ENCODE measurements at regions not wholly inside any gene's neighbourhood (a gene's known extent, or its start where the extent isn't known, plus 50 kb on each side); places are given as distances from the start of the nearest gene placed in this dataset.

GRCh38 chr10:45082176-45082575 is 81.5 kb downstream of the ZNF22 start:
- no peak overlapping the region for H3K4me2 ChIP-seq
- ChIA-PET POLR2A (no interaction called here), CTCF (no interaction called here)
- no peak for TF ChIP-seq PBX3 (IDR thresholded peaks at IDR 0.05)
- TF ChIP-seq ZSCAN20 (CRISPR knock-in tag; IDR thresholded peaks at IDR 0.05): no peak
- no peak for TF ChIP-seq POLR2A (IDR thresholded peaks at IDR 0.05; ENCODE audit: low read length)
- no peak for TF ChIP-seq TFCP2L1 (CRISPR knock-in tag; IDR thresholded peaks at IDR 0.05)
- TF ChIP-seq SREBF2 (IDR thresholded peaks at IDR 0.05): no peak
- no peak for TF ChIP-seq GATA3 (IDR thresholded peaks at IDR 0.05; ENCODE audit: borderline replicate concordance)
- no peak for TF ChIP-seq HEYL (CRISPR knock-in tag; IDR thresholded peaks at IDR 0.05)
- H3K9me3 ChIP-seq: peaks cover 5% of the 10 kb centered on the region; the same call in 1 of the 3 replicates
- H3K27ac ChIP-seq: no peak overlapping the region
- ATAC-seq (no peak), FAIRE-seq (no peak), DNase-seq (ENCODE audit: low read depth in 1 of 2, low spot score in 1 of 2) (no peak)
- no peaks in the 10 kb centered on the region for H3K4me1 ChIP-seq
- WGBS (ENCODE audit: missing lambda C conversion rate): 59% methylated on average over 1 of the region's 1 CpG
- no peak overlapping the region for H3K4me3 ChIP-seq

- Histone ChIP-seq H3K4me2 (no peak overlapping the region), H3K27ac (no peak overlapping the region), H3K4me3 (no peak overlapping the region), H3K9me3 (no peaks in the 10 kb centered on the region), H3K4me1 (no peaks in the 10 kb centered on the region)
- WGBS (ENCODE audit: missing lambda C conversion rate): 26% methylated on average over 5 of the region's 5 CpGs
- POLR2A ChIA-PET: no interaction called here
- CTCF ChIA-PET: no interaction called here
- ATAC-seq (no peak), FAIRE-seq (no peak), DNase-seq (ENCODE audit: low read depth in 1 of 2, low spot score in 1 of 2) (no peak)
- no peak for TF ChIP-seq CEBPB (IDR thresholded peaks at IDR 0.05)
- no peak for TF ChIP-seq HES2 (IDR thresholded peaks at IDR 0.05)
- TF ChIP-seq RAD21 (conservative IDR thresholded peaks at IDR 0.05 in 1 of 2, IDR thresholded peaks at IDR 0.05 in 1 of 2): no peak
- no peak for TF ChIP-seq HOXB5 (CRISPR knock-in tag; IDR thresholded peaks at IDR 0.05)
- TF ChIP-seq SREBF2 (IDR thresholded peaks at IDR 0.05): no peak
- TF ChIP-seq BHLHE40 (IDR thresholded peaks at IDR 0.05; ENCODE audit: low read depth, low read length): no peak
- TF ChIP-seq TFCP2L1 (CRISPR knock-in tag; IDR thresholded peaks at IDR 0.05): no peak
- TF ChIP-seq ATOH8 (CRISPR knock-in tag; IDR thresholded peaks at IDR 0.05; ENCODE audit: low read depth): no peak
- TF ChIP-seq ZC3H11A (IDR thresholded peaks at IDR 0.05): no peak
- TF ChIP-seq PBX3 (IDR thresholded peaks at IDR 0.05): no peak
- no peak for TF ChIP-seq MAFK (IDR thresholded peaks at IDR 0.05; ENCODE audit: partially characterized antibody)
- no peak for TF ChIP-seq FOSL2 (IDR thresholded peaks at IDR 0.05)
- TF ChIP-seq FOSL2 (CRISPR knock-in tag; IDR thresholded peaks at IDR 0.05): no peak
- no peak for TF ChIP-seq SMC3 (IDR thresholded peaks at IDR 0.05)
- TF ChIP-seq EHMT2 (IDR thresholded peaks at IDR 0.05; ENCODE audit: low read depth): no peak
- no peak for TF ChIP-seq JUNB (IDR thresholded peaks at IDR 0.05)
- no peak for TF ChIP-seq ZFP36 (IDR thresholded peaks at IDR 0.05; ENCODE audit: borderline replicate concordance, partially characterized antibody)
These were observed 91.2 kb downstream of the ZNF22 start for GRCh38 chr10:45091968-45092367.

GRCh38 chr10:45093945-45094344 is 93.2 kb downstream of the ZNF22 start:
- no peak for FAIRE-seq

More at GRCh38 chr10:45093945-45094344, 93.2 kb downstream of the ZNF22 start:
- H3K4me3 ChIP-seq: no peak overlapping the region
- ChIA-PET POLR2A (no interaction called here), CTCF (no interaction called here)
- DNase-seq (ENCODE audit: low read depth in 1 of 2, low spot score in 1 of 2) (no peak), ATAC-seq (no peak)
- no peak for TF ChIP-seq MAX (IDR thresholded peaks at IDR 0.05)
- TF ChIP-seq PBX3 (IDR thresholded peaks at IDR 0.05): no peak
- TF ChIP-seq HMGXB4 (CRISPR knock-in tag; IDR thresholded peaks at IDR 0.05; ENCODE audit: borderline replicate concordance): no peak
- no peak for TF ChIP-seq ZSCAN20 (CRISPR knock-in tag; IDR thresholded peaks at IDR 0.05)
- TF ChIP-seq HDAC2 (IDR thresholded peaks at IDR 0.05): no peak
- no peak for TF ChIP-seq HES2 (IDR thresholded peaks at IDR 0.05)
- TF ChIP-seq USF2 (IDR thresholded peaks at IDR 0.05): no peak
- no peaks in the 10 kb centered on the region for H3K4me1 ChIP-seq
- H3K4me2 ChIP-seq: no peak overlapping the region
- H3K27ac ChIP-seq: no peak overlapping the region
- H3K9me3 ChIP-seq: no peaks in the 10 kb centered on the region
- 8% methylated on average over 6 of the region's 6 CpGs for WGBS (ENCODE audit: missing lambda C conversion rate)

Measured in A549 (cell line).